22Rv1 (cell line): ENCODE measurements at regions not wholly inside any gene's neighbourhood (a gene's known extent, or its start where the extent isn't known, plus 50 kb on each side); places are given as distances from the start of the nearest gene placed in this dataset.

Experiments used
- H3K27ac ChIP-seq: fragments of 450-650 bp; 2 replicates; pipeline ENCODE4 v1.5.1; 2017
- CTCF ChIP-seq: fragments of 450-650 bp; IDR thresholded peaks from 2 replicates; pipeline ENCODE4 v1.5.1; 2017; ENCODE audit warnings: mild to moderate bottlenecking
- ZFX ChIP-seq: fragments of 450-650 bp; IDR thresholded peaks from 2 replicates; pipeline ENCODE4 v1.6.1; 2017; ENCODE audit warnings: antibody characterized with exemption, borderline replicate concordance

GRCh38 chr2:422676-423435, 135.0 kb upstream of the ALKAL2 start:
- TF ChIP-seq ZFX: no peak
- TF ChIP-seq CTCF: no peak

GRCh38 chr2:421406-421805, 133.5 kb upstream of the ALKAL2 start:
- TF ChIP-seq ZFX (no peak), CTCF (no peak)
- H3K27ac ChIP-seq: no peak overlapping the region

More at GRCh38 chr2:422676-423435, 135.0 kb upstream of the ALKAL2 start:
- H3K27ac ChIP-seq: no peak overlapping the region

- H3K27ac ChIP-seq: no peak overlapping the region
- TF ChIP-seq ZFX (no peak), CTCF (no peak)
Observed at GRCh38 chr2:419687-420317, 131.9 kb upstream of the ALKAL2 start.

GRCh38 chr2:417662-418061, 129.8 kb upstream of the ALKAL2 start:
- no peak overlapping the region for H3K27ac ChIP-seq
- TF ChIP-seq CTCF: no peak
- TF ChIP-seq ZFX: no peak

- TF ChIP-seq CTCF: no peak
- no peak for TF ChIP-seq ZFX
- H3K27ac ChIP-seq: no peak overlapping the region
Observed at GRCh38 chr2:417006-417405, 129.1 kb upstream of the ALKAL2 start.

GRCh38 chr2:415986-416610, 128.2 kb upstream of the ALKAL2 start:
- no peak overlapping the region for H3K27ac ChIP-seq
- TF ChIP-seq CTCF (no peak), ZFX (no peak)

GRCh38 chr2:409523-409922, 121.6 kb upstream of the ALKAL2 start:
- TF ChIP-seq ZFX (no peak), CTCF (no peak)
- no peak overlapping the region for H3K27ac ChIP-seq
